ENCODE measurements at regions not wholly inside any gene's neighbourhood (a gene's known extent, or its start where the extent isn't known, plus 50 kb on each side); places are given as distances from the start of the nearest gene placed in this dataset.

DNA sequence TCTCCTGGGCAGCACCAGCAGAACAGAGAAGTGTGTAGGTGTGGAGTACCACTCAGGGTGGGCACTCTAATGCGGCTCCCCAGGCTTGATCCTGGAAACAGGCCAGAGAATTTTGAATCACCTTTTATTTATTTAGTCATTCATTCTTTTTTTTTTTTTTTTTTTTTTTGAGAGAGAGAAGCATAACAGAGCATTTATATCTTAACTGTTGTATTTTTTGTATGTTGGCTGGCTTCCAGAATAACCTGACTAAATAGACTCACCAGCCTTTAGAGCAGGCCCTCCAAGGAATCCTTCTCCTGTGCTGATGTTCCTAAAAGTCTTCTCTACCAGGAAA lies 153.4 kb downstream of the PIK3R1 start:
- TF ChIP-seq, protein P1, sequence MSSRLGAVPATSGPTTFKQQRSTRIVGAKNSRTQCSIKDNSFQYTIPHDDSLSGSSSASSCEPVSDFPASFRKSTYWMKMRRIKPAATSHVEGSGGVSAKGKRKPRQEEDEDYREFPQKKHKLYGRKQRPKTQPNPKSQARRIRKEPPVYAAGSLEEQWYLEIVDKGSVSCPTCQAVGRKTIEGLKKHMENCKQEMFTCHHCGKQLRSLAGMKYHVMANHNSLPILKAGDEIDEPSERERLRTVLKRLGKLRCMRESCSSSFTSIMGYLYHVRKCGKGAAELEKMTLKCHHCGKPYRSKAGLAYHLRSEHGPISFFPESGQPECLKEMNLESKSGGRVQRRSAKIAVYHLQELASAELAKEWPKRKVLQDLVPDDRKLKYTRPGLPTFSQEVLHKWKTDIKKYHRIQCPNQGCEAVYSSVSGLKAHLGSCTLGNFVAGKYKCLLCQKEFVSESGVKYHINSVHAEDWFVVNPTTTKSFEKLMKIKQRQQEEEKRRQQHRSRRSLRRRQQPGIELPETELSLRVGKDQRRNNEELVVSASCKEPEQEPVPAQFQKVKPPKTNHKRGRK (tag; IDR thresholded peaks at IDR 0.05), result no peak
- TF ChIP-seq EZH2 (IDR thresholded peaks at IDR 0.05; ENCODE audit: borderline replicate concordance, low read depth, low read length) (no peak), ZNF830 (CRISPR knock-in tag; IDR thresholded peaks at IDR 0.05) (no peak), HDAC2 (IDR thresholded peaks at IDR 0.05) (no peak), ZBTB8A (IDR thresholded peaks at IDR 0.05; ENCODE audit: partially characterized antibody) (no peak), RCOR1 (IDR thresholded peaks at IDR 0.05; ENCODE audit: borderline replicate concordance in 1 of 2, low read depth in 2 of 2, low read length in 2 of 2) (no peak), RAD51 (IDR thresholded peaks at IDR 0.05; ENCODE audit: borderline replicate concordance, low read depth) (no peak)
- TF ChIP-seq, protein P2, sequence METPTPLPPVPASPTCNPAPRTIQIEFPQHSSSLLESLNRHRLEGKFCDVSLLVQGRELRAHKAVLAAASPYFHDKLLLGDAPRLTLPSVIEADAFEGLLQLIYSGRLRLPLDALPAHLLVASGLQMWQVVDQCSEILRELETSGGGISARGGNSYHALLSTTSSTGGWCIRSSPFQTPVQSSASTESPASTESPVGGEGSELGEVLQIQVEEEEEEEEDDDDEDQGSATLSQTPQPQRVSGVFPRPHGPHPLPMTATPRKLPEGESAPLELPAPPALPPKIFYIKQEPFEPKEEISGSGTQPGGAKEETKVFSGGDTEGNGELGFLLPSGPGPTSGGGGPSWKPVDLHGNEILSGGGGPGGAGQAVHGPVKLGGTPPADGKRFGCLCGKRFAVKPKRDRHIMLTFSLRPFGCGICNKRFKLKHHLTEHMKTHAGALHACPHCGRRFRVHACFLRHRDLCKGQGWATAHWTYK (CRISPR knock-in tag; IDR thresholded peaks at IDR 0.05), result no peak
- TF ChIP-seq, protein P3, sequence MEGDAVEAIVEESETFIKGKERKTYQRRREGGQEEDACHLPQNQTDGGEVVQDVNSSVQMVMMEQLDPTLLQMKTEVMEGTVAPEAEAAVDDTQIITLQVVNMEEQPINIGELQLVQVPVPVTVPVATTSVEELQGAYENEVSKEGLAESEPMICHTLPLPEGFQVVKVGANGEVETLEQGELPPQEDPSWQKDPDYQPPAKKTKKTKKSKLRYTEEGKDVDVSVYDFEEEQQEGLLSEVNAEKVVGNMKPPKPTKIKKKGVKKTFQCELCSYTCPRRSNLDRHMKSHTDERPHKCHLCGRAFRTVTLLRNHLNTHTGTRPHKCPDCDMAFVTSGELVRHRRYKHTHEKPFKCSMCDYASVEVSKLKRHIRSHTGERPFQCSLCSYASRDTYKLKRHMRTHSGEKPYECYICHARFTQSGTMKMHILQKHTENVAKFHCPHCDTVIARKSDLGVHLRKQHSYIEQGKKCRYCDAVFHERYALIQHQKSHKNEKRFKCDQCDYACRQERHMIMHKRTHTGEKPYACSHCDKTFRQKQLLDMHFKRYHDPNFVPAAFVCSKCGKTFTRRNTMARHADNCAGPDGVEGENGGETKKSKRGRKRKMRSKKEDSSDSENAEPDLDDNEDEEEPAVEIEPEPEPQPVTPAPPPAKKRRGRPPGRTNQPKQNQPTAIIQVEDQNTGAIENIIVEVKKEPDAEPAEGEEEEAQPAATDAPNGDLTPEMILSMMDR (IDR thresholded peaks at IDR 0.05 in 2 of 3, conservative IDR thresholded peaks at IDR 0.05 in 1 of 3; ENCODE audit: insufficient read depth in 2 of 3, low read depth in 1 of 3, low read length in 3 of 3), result no peak
- TF ChIP-seq, protein P4, sequence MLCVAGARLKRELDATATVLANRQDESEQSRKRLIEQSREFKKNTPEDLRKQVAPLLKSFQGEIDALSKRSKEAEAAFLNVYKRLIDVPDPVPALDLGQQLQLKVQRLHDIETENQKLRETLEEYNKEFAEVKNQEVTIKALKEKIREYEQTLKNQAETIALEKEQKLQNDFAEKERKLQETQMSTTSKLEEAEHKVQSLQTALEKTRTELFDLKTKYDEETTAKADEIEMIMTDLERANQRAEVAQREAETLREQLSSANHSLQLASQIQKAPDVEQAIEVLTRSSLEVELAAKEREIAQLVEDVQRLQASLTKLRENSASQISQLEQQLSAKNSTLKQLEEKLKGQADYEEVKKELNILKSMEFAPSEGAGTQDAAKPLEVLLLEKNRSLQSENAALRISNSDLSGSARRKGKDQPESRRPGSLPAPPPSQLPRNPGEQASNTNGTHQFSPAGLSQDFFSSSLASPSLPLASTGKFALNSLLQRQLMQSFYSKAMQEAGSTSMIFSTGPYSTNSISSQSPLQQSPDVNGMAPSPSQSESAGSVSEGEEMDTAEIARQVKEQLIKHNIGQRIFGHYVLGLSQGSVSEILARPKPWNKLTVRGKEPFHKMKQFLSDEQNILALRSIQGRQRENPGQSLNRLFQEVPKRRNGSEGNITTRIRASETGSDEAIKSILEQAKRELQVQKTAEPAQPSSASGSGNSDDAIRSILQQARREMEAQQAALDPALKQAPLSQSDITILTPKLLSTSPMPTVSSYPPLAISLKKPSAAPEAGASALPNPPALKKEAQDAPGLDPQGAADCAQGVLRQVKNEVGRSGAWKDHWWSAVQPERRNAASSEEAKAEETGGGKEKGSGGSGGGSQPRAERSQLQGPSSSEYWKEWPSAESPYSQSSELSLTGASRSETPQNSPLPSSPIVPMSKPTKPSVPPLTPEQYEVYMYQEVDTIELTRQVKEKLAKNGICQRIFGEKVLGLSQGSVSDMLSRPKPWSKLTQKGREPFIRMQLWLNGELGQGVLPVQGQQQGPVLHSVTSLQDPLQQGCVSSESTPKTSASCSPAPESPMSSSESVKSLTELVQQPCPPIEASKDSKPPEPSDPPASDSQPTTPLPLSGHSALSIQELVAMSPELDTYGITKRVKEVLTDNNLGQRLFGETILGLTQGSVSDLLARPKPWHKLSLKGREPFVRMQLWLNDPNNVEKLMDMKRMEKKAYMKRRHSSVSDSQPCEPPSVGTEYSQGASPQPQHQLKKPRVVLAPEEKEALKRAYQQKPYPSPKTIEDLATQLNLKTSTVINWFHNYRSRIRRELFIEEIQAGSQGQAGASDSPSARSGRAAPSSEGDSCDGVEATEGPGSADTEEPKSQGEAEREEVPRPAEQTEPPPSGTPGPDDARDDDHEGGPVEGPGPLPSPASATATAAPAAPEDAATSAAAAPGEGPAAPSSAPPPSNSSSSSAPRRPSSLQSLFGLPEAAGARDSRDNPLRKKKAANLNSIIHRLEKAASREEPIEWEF (CRISPR knock-in tag; IDR thresholded peaks at IDR 0.05), result no peak

All from K562 (cell line).